OCI-LY1 (cell line): ENCODE measurements at regions not wholly inside any gene's neighbourhood (a gene's known extent, or its start where the extent isn't known, plus 50 kb on each side); places are given as distances from the start of the nearest gene placed in this dataset.

Experiments used
- EZH2 ChIP-seq: fragments of 200-600 bp; sonication (generic), shearing (Covaris generic); IDR thresholded peaks from 2 replicates; pipeline ENCODE4 v1.8.0; 2017; ENCODE audit warnings: borderline replicate concordance, mixed run types, mild to moderate bottlenecking, antibody characterized with exemption, low read length, moderate library complexity, mixed read lengths
- TF ChIP-seq, protein P1 (sequence below): fragments of 200-600 bp; sonication (generic), shearing (Covaris generic); IDR thresholded peaks from 2 replicates; pipeline ENCODE4 v1.5.1; 2017; ENCODE audit warnings: mild to moderate bottlenecking, antibody characterized with exemption, low read length, moderate library complexity, mixed read lengths

DNA sequence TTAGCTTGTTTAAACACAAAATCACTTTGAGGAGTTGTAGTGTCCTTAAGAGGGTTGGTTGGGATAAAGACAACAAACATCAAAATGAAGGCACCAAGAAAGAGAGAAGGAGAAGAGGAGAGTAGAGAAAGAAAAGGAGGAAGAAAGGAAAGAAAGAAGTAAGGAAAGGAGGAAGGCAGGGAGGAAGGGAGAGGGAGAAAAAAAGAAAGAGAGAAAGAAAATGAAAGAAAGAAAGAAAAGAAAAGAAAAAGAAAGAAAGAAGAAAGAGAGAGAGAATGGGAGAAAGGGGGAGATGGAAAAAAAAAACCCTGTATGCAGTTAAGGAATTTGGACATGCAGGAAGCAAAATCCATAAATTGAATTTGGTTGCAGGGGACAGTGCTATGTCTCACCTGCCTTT, 635.4 kb upstream of the FZD8 start:
- TF ChIP-seq, protein P1, sequence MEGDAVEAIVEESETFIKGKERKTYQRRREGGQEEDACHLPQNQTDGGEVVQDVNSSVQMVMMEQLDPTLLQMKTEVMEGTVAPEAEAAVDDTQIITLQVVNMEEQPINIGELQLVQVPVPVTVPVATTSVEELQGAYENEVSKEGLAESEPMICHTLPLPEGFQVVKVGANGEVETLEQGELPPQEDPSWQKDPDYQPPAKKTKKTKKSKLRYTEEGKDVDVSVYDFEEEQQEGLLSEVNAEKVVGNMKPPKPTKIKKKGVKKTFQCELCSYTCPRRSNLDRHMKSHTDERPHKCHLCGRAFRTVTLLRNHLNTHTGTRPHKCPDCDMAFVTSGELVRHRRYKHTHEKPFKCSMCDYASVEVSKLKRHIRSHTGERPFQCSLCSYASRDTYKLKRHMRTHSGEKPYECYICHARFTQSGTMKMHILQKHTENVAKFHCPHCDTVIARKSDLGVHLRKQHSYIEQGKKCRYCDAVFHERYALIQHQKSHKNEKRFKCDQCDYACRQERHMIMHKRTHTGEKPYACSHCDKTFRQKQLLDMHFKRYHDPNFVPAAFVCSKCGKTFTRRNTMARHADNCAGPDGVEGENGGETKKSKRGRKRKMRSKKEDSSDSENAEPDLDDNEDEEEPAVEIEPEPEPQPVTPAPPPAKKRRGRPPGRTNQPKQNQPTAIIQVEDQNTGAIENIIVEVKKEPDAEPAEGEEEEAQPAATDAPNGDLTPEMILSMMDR = no peak
- TF ChIP-seq EZH2 = no peak
